ENCODE measurements at regions not wholly inside any gene's neighbourhood (a gene's known extent, or its start where the extent isn't known, plus 50 kb on each side); places are given as distances from the start of the nearest gene placed in this dataset.

GRCh38 chr2:133976659-133977058 lies 277.2 kb upstream of the MGAT5 start:
- BruUV-seq (replicated peaks): no TSS peak
- CTCF ChIA-PET (ENCODE audit: unreplicated experiment): no interaction called here
- TF ChIP-seq EZH2phosphoT487 (IDR thresholded peaks at IDR 0.05; ENCODE audit: borderline replicate concordance, low read depth, low read length) (no peak), CTCF (conservative IDR thresholded peaks at IDR 0.05; ENCODE audit: low read length) (no peak)

GRCh38 chr2:133977405-133977804 lies 276.5 kb upstream of the MGAT5 start:
- no peaks in the 10 kb centered on the region for H3K9me2 ChIP-seq (ENCODE audit: insufficient read depth, low read length)
- CTCF ChIA-PET (ENCODE audit: unreplicated experiment): no interaction called here
- TF ChIP-seq CTCF (conservative IDR thresholded peaks at IDR 0.05; ENCODE audit: low read length) (no peak), EZH2phosphoT487 (IDR thresholded peaks at IDR 0.05; ENCODE audit: borderline replicate concordance, low read depth, low read length) (no peak)
- H3K4me2 ChIP-seq (ENCODE audit: low read length): no peak overlapping the region
- POLR2A ChIA-PET: no interaction called here
- no peaks in the 10 kb centered on the region for H3K36me3 ChIP-seq (ENCODE audit: insufficient read depth, low read length)
- DNase-seq (ENCODE audit: low spot score): no peak
- no TSS peak for BruUV-seq (replicated peaks)
- H3K4me1 ChIP-seq (ENCODE audit: insufficient read depth, low read length, poor library complexity, severe bottlenecking): no peaks in the 10 kb centered on the region
- H3K4me3 ChIP-seq (ENCODE audit: low read depth, low read length, poor library complexity, severe bottlenecking): no peak overlapping the region
- H3K27ac ChIP-seq (ENCODE audit: low read depth, low read length, poor library complexity, severe bottlenecking): no peak overlapping the region
- H4K20me1 ChIP-seq (ENCODE audit: insufficient read depth, low read length): no peaks in the 10 kb centered on the region
- H3K9me3 ChIP-seq (ENCODE audit: low read length): no peaks in the 10 kb centered on the region
- intact Hi-C loops (cut with micrococcal nuclease; ENCODE audit: unreplicated experiment): no loop called here
- H2AFZ ChIP-seq (ENCODE audit: low read length): no peak overlapping the region
- no peaks in the 10 kb centered on the region for H3K79me2 ChIP-seq (ENCODE audit: insufficient read depth, low read depth, low read length)

More at GRCh38 chr2:133976659-133977058, 277.2 kb upstream of the MGAT5 start:
- no peaks in the 10 kb centered on the region for H3K79me2 ChIP-seq (ENCODE audit: insufficient read depth, low read depth, low read length)
- no peak for DNase-seq (ENCODE audit: low spot score)
- H3K9me2 ChIP-seq (ENCODE audit: insufficient read depth, low read length): no peaks in the 10 kb centered on the region
- H3K4me1 ChIP-seq (ENCODE audit: insufficient read depth, low read length, poor library complexity, severe bottlenecking): no peaks in the 10 kb centered on the region
- intact Hi-C loops (cut with micrococcal nuclease; ENCODE audit: unreplicated experiment): no loop called here
- POLR2A ChIA-PET: interaction anchor here (1.1 kb wide), 1 partner anchor 10 kb away, joined by 3 read pairs; no protein-coding TSS in a partner anchor
- no peak overlapping the region for H3K27ac ChIP-seq (ENCODE audit: low read depth, low read length, poor library complexity, severe bottlenecking)
- no peaks in the 10 kb centered on the region for H3K9me3 ChIP-seq (ENCODE audit: low read length)
- H4K20me1 ChIP-seq (ENCODE audit: insufficient read depth, low read length): no peaks in the 10 kb centered on the region
- H2AFZ ChIP-seq (ENCODE audit: low read length): no peak overlapping the region
- no peaks in the 10 kb centered on the region for H3K36me3 ChIP-seq (ENCODE audit: insufficient read depth, low read length)
- H3K4me3 ChIP-seq (ENCODE audit: low read depth, low read length, poor library complexity, severe bottlenecking): no peak overlapping the region
- H3K4me2 ChIP-seq (ENCODE audit: low read length): no peak overlapping the region

- Histone ChIP-seq H4K20me1 (ENCODE audit: insufficient read depth, low read length) (no peaks in the 10 kb centered on the region), H3K4me3 (ENCODE audit: low read depth, low read length, poor library complexity, severe bottlenecking) (no peak overlapping the region), H3K36me3 (ENCODE audit: insufficient read depth, low read length) (no peaks in the 10 kb centered on the region), H3K4me1 (ENCODE audit: insufficient read depth, low read length, poor library complexity, severe bottlenecking) (no peaks in the 10 kb centered on the region), H2AFZ (ENCODE audit: low read length) (no peak overlapping the region), H3K4me2 (ENCODE audit: low read length) (no peak overlapping the region), H3K79me2 (ENCODE audit: insufficient read depth, low read depth, low read length) (no peaks in the 10 kb centered on the region), H3K9me2 (ENCODE audit: insufficient read depth, low read length) (no peaks in the 10 kb centered on the region), H3K27ac (ENCODE audit: low read depth, low read length, poor library complexity, severe bottlenecking) (no peak overlapping the region), H3K9me3 (ENCODE audit: low read length) (no peaks in the 10 kb centered on the region)
- BruUV-seq (replicated peaks): no TSS peak
- TF ChIP-seq CTCF (conservative IDR thresholded peaks at IDR 0.05; ENCODE audit: low read length): no peak
- TF ChIP-seq EZH2phosphoT487 (IDR thresholded peaks at IDR 0.05; ENCODE audit: borderline replicate concordance, low read depth, low read length): no peak
- intact Hi-C loops (cut with micrococcal nuclease; ENCODE audit: unreplicated experiment): no loop called here
- ChIA-PET POLR2A (interaction anchor here (0.6 kb wide), 1 partner anchor 21 kb away, joined by 3 read pairs; no protein-coding TSS in a partner anchor), CTCF (ENCODE audit: unreplicated experiment) (no interaction called here)
- DNase-seq (ENCODE audit: low spot score): no peak
Observed at GRCh38 chr2:133982256-133982655, 271.6 kb upstream of the MGAT5 start.
